Fibroblast of villous mesenchyme (primary cell): ENCODE measurements at regions not wholly inside any gene's neighbourhood (a gene's known extent, or its start where the extent isn't known, plus 50 kb on each side); places are given as distances from the start of the nearest gene placed in this dataset. TPM values are rescaled to one million over a fixed set of nuclear protein-coding genes. Genes with fewer than 3 reads are reported as not detected.

Experiments used
- DNase-seq: peaks from one replicate; pipeline ENCODE4 v3.0.0-alpha.2; 2010; ENCODE audit warnings: low read depth
- H3K4me3 ChIP-seq: 2 replicates; pipeline ENCODE4 v1.5.1; 2011; ENCODE audit warnings: low read depth, mild to moderate bottlenecking, low read length
- CTCF ChIP-seq: IDR thresholded peaks from 2 replicates; pipeline ENCODE4 v1.5.1; 2012; ENCODE audit warnings: low read depth, mild to moderate bottlenecking, low read length; ENCODE audit not compliant: insufficient read depth
- small RNA-seq: library from RNA; depleted of rRNA; stranded (forward); fragments of <200 nt; gene quantifications from one replicate; pipeline ENCODE3, GENCODE V24; 2012

- no peak overlapping the region for H3K4me3 ChIP-seq
- TF ChIP-seq CTCF, result no peak
- DNase-seq, result no peak
These were observed 49.9 kb upstream of the AHR start for GRCh38 chr7:17248527-17248926.

Small RNA genes lying in the stretch of these regions (small RNA-seq; reads per million reads assigned to genes)
- not detected for gene RF00017
